ENCODE measurements at regions not wholly inside any gene's neighbourhood (a gene's known extent, or its start where the extent isn't known, plus 50 kb on each side); places are given as distances from the start of the nearest gene placed in this dataset.

GRCh38 chr12:34402899-34403705 lies 380.8 kb downstream of the ALG10 start:
- TF ChIP-seq, protein P1, sequence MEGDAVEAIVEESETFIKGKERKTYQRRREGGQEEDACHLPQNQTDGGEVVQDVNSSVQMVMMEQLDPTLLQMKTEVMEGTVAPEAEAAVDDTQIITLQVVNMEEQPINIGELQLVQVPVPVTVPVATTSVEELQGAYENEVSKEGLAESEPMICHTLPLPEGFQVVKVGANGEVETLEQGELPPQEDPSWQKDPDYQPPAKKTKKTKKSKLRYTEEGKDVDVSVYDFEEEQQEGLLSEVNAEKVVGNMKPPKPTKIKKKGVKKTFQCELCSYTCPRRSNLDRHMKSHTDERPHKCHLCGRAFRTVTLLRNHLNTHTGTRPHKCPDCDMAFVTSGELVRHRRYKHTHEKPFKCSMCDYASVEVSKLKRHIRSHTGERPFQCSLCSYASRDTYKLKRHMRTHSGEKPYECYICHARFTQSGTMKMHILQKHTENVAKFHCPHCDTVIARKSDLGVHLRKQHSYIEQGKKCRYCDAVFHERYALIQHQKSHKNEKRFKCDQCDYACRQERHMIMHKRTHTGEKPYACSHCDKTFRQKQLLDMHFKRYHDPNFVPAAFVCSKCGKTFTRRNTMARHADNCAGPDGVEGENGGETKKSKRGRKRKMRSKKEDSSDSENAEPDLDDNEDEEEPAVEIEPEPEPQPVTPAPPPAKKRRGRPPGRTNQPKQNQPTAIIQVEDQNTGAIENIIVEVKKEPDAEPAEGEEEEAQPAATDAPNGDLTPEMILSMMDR (IDR thresholded peaks at IDR 0.05): no peak
- no peak overlapping the region for H3K4me3 ChIP-seq (ENCODE audit: low read length)
- DNase-seq: peak; percentile 1 to 7
- Mint-ChIP-seq H3K4me1 (no peaks in the 10 kb centered on the region), H3K36me3 (peaks cover 5% of the 10 kb centered on the region), H3K27ac (no peak overlapping the region), H3K27me3 (ENCODE audit: low read depth in 2 of 2) (no peaks in the 10 kb centered on the region), H3K9me3 (peaks cover 0 to 12% of the 10 kb centered on the region in 2 donors), H3K4me3 (no peak overlapping the region)
- 77% methylated on average over 33 of the region's 33 CpGs for WGBS (ENCODE audit: insufficient coverage)
- intact Hi-C loops (cut with micrococcal nuclease): no loop called here
- H3K9me3 ChIP-seq (ENCODE audit: control insufficient read depth, insufficient read depth, low read length): peaks cover 86% of the 10 kb centered on the region
- no peaks in the 10 kb centered on the region for H3K4me1 ChIP-seq (ENCODE audit: control insufficient read depth, insufficient read depth, low read length)
- H3K36me3 ChIP-seq (ENCODE audit: control insufficient read depth, insufficient read depth, low read length): no peaks in the 10 kb centered on the region
- H3K27ac ChIP-seq (ENCODE audit: low read length): no peak overlapping the region
- ATAC-seq: no peak
- H3K27me3 ChIP-seq (ENCODE audit: control insufficient read depth, insufficient read depth, low read length): no peaks in the 10 kb centered on the region

DNA sequence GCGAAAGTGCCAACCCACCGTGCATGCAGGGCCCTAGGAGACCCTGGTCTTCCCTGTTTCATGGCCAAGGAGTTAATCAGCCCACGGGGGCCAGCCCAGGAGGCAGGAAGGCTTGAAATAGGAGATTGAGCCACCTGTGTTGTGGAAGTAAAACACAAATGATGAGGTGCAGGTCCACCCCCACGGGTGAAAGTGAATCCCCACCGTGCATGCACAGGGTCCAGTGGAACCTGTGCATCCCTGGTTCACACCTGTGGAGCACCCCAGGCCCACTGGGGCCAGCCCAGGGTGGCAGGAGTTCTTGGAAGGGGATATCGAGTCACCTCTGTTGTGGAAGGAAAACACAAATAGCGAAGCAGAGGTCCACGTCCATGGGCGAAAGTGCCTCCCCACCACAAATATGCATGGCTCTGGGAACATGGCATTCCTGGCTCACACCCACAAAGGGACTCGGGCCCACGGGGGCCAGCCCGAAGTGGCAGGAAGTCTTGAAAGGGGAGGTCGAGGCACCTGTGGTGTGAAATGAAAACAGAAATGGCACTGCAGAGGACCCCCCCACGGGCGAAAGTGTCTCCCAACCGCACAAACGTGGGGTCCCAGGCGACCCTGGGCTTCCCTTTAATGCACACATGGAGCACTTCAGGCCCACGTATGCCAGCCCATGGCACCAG lies 381.5 kb downstream of the ALG10 start:
- H3K27me3 ChIP-seq (ENCODE audit: control insufficient read depth, insufficient read depth, low read length): no peaks in the 10 kb centered on the region

DNA sequence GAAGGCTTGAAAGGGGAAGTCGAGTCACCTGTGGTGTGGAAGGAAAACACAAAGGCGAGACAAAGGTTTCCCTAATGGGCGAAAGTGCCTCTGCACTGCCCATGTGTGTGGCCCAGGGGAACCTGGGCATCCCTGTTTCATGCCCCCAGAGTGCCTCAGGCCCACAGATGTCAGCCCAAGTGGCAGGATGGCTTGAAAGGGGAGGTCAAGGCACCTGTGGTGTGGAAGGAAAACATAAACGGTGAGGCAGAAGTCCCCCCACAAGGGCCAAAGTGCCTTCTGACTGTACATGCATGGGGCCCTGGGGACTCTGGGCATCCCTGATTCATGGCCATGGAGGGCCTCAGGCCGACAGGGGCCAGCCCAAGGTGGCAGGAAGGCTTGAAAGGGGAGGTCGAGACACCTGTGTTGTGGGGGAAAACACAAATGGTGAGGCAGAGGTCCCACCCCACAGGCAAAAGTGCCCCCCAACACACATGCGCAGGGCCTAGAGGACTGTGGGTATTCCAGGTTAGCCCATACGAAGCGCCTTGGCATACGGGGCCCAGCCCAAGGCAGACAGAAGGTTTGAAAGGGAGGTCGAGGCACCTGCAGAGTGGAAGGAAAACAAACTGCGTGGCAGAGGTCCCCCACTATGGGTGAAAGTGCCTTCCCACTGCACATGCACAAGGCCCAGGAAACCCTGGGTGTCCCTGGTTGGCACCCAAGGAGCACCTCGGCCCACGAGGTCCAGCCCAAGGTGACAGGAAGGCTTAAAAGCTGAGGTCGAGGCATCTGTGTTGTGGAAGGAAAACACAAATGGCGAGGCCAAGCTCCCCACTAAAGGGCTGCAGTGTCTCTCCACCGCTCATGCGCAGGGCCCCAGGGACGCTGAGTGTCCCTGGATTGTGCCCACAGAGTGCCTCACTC lies 382.3 kb downstream of the ALG10 start:
- H3K9me3 ChIP-seq (ENCODE audit: control insufficient read depth, insufficient read depth, low read length): peaks cover 73% of the 10 kb centered on the region
- ATAC-seq: no peak

More for the DNA sequence above, 381.5 kb downstream of the ALG10 start:
- Histone ChIP-seq H3K9me3 (ENCODE audit: control insufficient read depth, insufficient read depth, low read length) (peaks cover 80% of the 10 kb centered on the region), H3K4me3 (ENCODE audit: low read length) (no peak overlapping the region), H3K4me1 (ENCODE audit: control insufficient read depth, insufficient read depth, low read length) (no peaks in the 10 kb centered on the region), H3K36me3 (ENCODE audit: control insufficient read depth, insufficient read depth, low read length) (no peaks in the 10 kb centered on the region), H3K27ac (ENCODE audit: low read length) (no peak overlapping the region)
- H3K4me1 Mint-ChIP-seq: no peaks in the 10 kb centered on the region
- ATAC-seq (no peak), DNase-seq (peak; percentile 0 to 5)
- TF ChIP-seq, protein P1 (IDR thresholded peaks at IDR 0.05): no peak
- H3K27me3 Mint-ChIP-seq (ENCODE audit: low read depth in 2 of 2): no peaks in the 10 kb centered on the region
- intact Hi-C loops (cut with micrococcal nuclease): no loop called here
- H3K4me3 Mint-ChIP-seq: no peak overlapping the region
- 60% methylated on average over 19 of the region's 19 CpGs for WGBS (ENCODE audit: insufficient coverage)
- H3K36me3 Mint-ChIP-seq: peaks cover 12% of the 10 kb centered on the region
- H3K9me3 Mint-ChIP-seq: peaks cover 0 to 16% of the 10 kb centered on the region in 2 donors
- no peak overlapping the region for H3K27ac Mint-ChIP-seq

More for the DNA sequence above, 382.3 kb downstream of the ALG10 start:
- DNase-seq: peak; percentile 0 to 9
- H3K36me3 ChIP-seq (ENCODE audit: control insufficient read depth, insufficient read depth, low read length): no peaks in the 10 kb centered on the region
- WGBS (ENCODE audit: insufficient coverage): 76% methylated on average over 19 of the region's 19 CpGs
- no peak overlapping the region for H3K27ac ChIP-seq (ENCODE audit: low read length)
- H3K27me3 ChIP-seq (ENCODE audit: control insufficient read depth, insufficient read depth, low read length): no peaks in the 10 kb centered on the region
- Mint-ChIP-seq H3K9me3 (peaks cover 2 to 15% of the 10 kb centered on the region in 2 donors), H3K4me1 (no peaks in the 10 kb centered on the region), H3K27ac (no peak overlapping the region), H3K27me3 (ENCODE audit: low read depth in 2 of 2) (no peaks in the 10 kb centered on the region), H3K4me3 (no peak overlapping the region), H3K36me3 (peaks cover 19% of the 10 kb centered on the region)
- H3K4me3 ChIP-seq (ENCODE audit: low read length): no peak overlapping the region
- intact Hi-C loops (cut with micrococcal nuclease): no loop called here
- TF ChIP-seq, protein P1 (IDR thresholded peaks at IDR 0.05): no peak
- H3K4me1 ChIP-seq (ENCODE audit: control insufficient read depth, insufficient read depth, low read length): no peaks in the 10 kb centered on the region
